NCI-H2227 treated with DMSO at 0.1 percent for 48 hours (cell line): ENCODE measurements at regions not wholly inside any gene's neighbourhood (a gene's known extent, or its start where the extent isn't known, plus 50 kb on each side); places are given as distances from the start of the nearest gene placed in this dataset.

ENCODE experiments used
- DNase-seq: peaks from one replicate; lab custom pipeline; 2025; lab: John Stamatoyannopoulos, UW

GRCh38 chr2:17303521-17303920 lies 214.7 kb downstream of the RAD51AP2 start:
- no peak for DNase-seq

DNA sequence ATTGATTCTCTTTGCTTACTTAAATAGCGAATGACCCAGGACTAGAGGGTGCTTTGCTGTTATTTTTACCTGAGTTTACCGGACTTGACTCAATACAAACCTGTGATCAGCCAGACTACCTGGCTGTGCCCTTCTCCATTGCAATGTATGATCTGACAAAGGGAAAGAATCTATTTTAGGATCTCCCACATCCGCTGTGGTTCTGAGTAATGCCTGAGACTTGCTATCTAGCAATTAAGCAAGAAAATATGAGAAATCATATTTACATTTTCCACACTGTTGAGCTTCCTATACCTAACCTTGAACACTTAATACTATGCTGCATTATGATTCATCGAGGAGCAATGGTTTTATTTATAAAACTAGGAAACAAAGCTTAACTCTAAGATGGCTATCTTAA lies 215.2 kb downstream of the RAD51AP2 start:
- no peak for DNase-seq

DNA sequence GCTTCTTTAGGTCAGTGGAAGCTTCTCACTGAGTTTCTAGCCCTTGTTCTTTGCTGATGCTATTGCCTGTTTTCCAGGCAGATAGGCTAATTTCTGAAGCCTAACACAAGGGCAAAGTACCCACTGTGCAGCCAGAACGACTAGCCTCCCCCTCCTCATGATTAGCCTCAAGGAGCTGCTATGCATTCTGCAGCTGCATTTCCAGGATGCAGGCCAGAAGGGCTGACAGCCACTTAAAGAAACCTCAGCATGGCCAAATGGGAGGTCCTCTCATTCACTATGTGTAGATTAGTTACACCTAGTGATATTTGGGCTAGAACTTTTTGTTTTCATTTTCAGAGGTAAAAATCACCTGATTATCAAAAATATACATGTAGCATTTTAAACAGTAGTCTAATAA lies 216.0 kb downstream of the RAD51AP2 start:
- no peak for DNase-seq

GRCh38 chr2:17301437-17301836 lies 216.8 kb downstream of the RAD51AP2 start:
- DNase-seq: no peak

DNA sequence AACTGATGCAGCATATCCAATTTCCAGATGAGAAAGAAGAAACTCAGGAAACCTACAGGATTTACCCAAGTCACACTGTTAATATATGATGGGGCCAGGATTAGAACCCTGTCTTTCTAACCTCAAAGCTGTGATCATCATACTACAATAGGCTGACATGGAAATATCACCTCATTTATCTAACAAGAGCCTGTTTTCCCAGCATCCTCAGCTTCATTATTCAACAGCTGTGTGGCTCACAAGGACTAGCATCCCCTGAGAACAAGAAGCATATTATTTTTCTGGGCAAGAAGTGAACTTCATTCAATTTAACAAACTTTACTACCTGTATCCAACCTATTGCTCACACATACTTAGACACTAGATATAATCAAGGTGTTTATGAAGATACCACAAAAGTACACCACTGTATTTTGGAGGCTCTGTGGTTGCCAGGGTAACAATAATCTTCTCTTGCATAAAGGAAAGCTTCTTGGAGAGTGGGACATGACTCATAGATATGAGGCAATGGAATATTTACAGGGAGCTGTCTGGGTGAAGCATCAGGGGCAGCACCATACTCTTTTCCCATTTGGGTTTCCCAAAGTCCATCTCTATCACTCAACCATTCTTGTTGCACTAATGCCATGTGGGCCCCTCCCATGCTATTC lies 218.2 kb downstream of the RAD51AP2 start:
- no peak for DNase-seq

- DNase-seq: no peak
Observed at GRCh38 chr2:17298453-17298852, 219.8 kb downstream of the RAD51AP2 start.

DNA sequence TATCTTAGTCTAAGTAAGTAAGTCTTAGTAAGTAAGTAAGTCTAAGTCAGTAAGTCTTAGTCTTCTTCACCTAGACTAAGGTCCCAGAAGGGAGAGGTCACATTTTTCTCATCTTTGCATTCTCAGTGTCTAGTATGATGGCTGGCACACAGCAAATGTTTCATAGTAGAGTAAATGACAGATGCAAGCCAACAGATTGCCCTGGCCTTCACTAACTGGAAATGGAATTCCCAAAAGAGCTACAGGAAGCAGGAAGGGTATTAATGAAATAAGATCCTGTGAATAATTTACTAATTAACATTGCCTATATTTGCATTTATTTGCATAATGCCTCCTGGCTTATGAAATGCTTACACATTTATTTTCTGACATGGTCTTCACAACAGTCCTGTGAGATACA lies 221.6 kb downstream of the RAD51AP2 start:
- no peak for DNase-seq

GRCh38 chr2:17289669-17290068 lies 228.6 kb downstream of the RAD51AP2 start:
- no peak for DNase-seq

GRCh38 chr2:17287183-17287582 lies 231.1 kb downstream of the RAD51AP2 start:
- no peak for DNase-seq

DNA sequence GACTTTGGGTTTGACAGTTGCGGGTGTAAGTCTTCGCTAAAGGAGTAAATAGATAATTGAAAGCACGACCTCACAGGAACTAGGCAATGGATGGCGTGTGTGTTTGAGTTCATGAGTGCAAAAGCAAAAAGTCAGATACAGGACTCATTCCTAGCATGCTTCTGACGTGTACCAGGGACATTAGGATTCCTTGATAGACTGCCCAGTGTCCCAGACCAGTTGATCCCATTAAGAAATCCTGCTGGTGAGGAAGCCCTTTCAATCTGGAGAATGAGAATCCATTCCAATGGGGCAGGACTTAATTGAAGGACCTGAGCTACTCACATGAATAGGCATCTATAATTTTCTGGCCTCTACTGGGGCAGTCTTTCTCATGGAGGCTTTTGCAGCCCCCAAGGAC lies 235.4 kb downstream of the RAD51AP2 start:
- DNase-seq: no peak

GRCh38 chr2:17282245-17282644 lies 236.0 kb downstream of the RAD51AP2 start:
- no peak for DNase-seq

DNA sequence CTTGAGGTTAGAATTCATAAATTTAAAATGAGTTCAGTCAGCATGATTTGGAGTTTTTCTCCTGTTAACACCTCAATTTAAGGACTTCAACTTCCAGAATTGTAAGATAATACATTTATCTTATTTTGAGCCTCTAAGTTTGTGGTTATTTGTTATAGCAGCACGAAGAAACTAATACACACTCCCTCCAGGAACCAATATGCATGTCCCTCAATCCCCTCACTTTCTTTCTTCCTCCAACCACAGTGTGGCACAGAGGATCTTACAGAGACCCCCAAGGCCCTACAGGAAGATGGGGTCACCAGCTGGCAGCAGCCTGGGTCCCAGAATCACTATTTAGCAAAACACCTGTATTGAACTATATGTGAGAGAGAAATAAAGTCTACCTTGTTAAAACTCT lies 242.0 kb downstream of the RAD51AP2 start:
- DNase-seq: no peak

- peak; percentile 35 for DNase-seq
Observed at GRCh38 chr2:17272652-17273525, 245.4 kb downstream of the RAD51AP2 start.

DNA sequence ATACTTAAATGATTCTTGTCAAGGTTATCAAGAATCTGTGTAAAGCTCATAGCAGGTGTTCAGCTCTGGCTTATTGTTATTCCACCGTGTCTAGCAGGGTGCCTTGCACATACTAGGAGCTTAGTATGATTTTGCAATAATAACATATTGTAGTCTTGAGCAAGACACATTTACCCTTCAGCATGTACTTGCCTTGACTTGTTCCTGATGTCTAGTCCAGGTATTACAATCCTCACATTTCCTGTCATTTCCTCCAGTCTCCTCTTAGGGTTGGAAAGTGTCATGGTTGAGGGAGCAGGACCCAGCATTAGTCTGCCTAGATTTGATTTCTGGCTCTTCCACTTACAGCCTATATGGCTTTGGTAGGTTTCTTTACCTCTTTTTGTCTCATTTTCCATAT lies 246.1 kb downstream of the RAD51AP2 start:
- DNase-seq: no peak

DNA sequence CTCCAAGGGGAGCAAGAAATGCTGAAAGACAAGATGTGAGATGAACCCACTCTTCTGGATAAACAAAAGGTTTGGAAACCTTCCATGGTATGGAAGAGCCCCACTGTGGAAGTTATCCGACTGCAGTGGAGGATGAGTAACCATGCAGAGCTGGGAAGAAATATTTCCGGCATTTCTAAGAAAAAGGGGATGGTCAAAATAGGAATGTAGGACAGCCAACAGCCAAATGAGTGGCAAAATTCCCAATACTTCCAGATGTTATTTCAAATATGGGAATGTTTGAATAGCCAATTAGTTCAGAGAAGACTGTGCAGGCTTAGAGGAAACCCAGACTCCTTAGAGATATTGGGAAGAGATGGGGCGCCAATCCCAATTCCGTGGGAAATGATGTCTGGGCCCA lies 246.8 kb downstream of the RAD51AP2 start:
- no peak for DNase-seq

GRCh38 chr2:17270894-17271293 lies 247.3 kb downstream of the RAD51AP2 start:
- no peak for DNase-seq

DNA sequence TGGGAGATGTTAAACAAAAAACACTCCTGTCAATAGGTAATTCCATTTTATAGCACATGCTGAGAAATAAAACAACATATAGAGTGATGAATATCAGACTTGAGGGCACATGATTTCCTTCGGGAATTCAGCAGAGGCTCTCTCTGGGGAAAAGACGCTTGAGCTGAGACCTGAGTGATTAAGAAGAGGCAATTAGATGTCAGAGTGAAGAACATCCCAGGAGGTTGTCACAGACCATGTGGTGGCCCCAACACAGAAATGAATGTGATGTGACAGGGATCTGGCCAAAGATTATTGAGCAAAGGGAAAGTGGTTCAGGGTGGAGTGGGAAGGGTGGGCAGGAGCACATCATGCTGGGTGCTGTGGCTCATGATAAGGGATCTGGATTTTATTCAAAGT lies 254.7 kb downstream of the RAD51AP2 start:
- no peak for DNase-seq

GRCh38 chr2:17262854-17263569 lies 255.2 kb downstream of the RAD51AP2 start:
- DNase-seq: no peak

- DNase-seq: no peak
Observed at GRCh38 chr2:17259613-17260012, 258.6 kb downstream of the RAD51AP2 start.

GRCh38 chr2:17258861-17259260 lies 259.4 kb downstream of the RAD51AP2 start:
- no peak for DNase-seq

DNA sequence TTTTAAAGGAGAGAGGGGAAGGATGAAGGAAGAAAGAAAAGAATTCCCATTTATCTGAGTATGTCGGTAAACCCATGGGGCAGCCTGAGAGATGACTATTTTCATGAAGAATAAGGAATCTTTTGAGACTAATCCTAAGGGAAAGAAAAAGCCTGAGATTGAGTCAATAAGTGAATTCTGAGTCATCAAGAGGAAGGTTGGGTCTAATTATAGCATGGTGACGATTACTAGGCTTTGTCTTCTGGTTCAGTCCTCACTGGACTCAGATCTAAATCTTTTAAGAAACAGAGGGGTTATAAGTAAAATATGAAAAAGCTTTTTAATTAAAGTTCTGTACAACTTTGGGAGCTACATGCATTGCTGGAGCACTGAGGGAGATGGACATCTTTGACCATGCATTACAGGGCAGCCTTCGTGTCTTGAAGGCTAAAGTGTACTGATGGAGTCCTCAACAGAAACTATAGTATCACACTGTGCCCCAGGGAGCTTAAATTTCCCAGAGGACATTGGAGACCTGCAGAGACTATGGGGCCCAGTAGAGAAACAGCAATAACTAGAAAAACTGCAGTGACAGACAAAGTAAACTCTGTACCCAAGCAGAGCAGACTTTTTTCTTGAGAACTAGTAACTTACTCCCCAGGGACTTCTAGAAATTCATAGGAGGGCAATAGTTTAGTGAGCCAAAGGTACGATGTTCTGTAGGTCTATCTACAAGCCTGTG lies 260.9 kb downstream of the RAD51AP2 start:
- no peak for DNase-seq

- DNase-seq: no peak
Observed at GRCh38 chr2:17255071-17255470, 263.2 kb downstream of the RAD51AP2 start.
